Activated B cell treated with CpG ODN at 0.5 μM for 24 hours (primary cell): ENCODE measurements at regions not wholly inside any gene's neighbourhood (a gene's known extent, or its start where the extent isn't known, plus 50 kb on each side); places are given as distances from the start of the nearest gene placed in this dataset.

Experiments used
- ATAC-seq: fragments of 200-7000 bp; cut with Tn5 transposase; one replicate; pipeline ENCODE4 v1.10.0; 2021; ENCODE audit warnings: low read depth, mild to moderate bottlenecking, moderate library complexity
- CTCF ChIA-PET: fragments of 350-600 bp; sonication (Branson Sonifier 250); formaldehyde crosslinking; loops from one replicate; lab custom pipeline; 2021; ENCODE audit warnings: antibody characterized with exemption; lab: Charles Lee
- POLR2A ChIA-PET: fragments of 350-600 bp; sonication (Branson Sonifier 250); formaldehyde crosslinking; loops from one replicate; lab custom pipeline; 2021; ENCODE audit warnings: antibody characterized with exemption; lab: Charles Lee
- DNase-seq: peaks from one replicate; pipeline ENCODE4 v3.0.0; 2022
- H3K27ac Mint-ChIP-seq: one replicate; pipeline ENCODE4 v1.8.0; 2020; ENCODE audit warnings: mixed read lengths
- H3K27me3 Mint-ChIP-seq: one replicate; pipeline ENCODE4 v1.8.0; 2021; ENCODE audit warnings: mixed read lengths
- H3K36me3 Mint-ChIP-seq: one replicate; pipeline ENCODE4 v1.8.0; 2021; ENCODE audit warnings: low read depth, mixed read lengths
- H3K4me1 Mint-ChIP-seq: one replicate; pipeline ENCODE4 v1.8.0; 2021; ENCODE audit warnings: mixed read lengths
- H3K4me3 Mint-ChIP-seq: one replicate; pipeline ENCODE4 v1.8.0; 2020; ENCODE audit warnings: mild to moderate bottlenecking, mixed read lengths
- H3K9me3 Mint-ChIP-seq: one replicate; pipeline ENCODE4 v1.8.0; 2020; ENCODE audit warnings: mixed read lengths
- intact Hi-C: fragments of 100-400 bp; cut with micrococcal nuclease; formaldehyde crosslinking; loops from one replicate; pipeline ENCODE4 v1.15.1; 2024
- TF ChIP-seq, protein P1 (sequence below): fragments of 200-600 bp; IDR thresholded peaks from one replicate; pipeline ENCODE4 v1.8.0; 2022; ENCODE audit warnings: antibody characterized with exemption, mild to moderate bottlenecking

DNA sequence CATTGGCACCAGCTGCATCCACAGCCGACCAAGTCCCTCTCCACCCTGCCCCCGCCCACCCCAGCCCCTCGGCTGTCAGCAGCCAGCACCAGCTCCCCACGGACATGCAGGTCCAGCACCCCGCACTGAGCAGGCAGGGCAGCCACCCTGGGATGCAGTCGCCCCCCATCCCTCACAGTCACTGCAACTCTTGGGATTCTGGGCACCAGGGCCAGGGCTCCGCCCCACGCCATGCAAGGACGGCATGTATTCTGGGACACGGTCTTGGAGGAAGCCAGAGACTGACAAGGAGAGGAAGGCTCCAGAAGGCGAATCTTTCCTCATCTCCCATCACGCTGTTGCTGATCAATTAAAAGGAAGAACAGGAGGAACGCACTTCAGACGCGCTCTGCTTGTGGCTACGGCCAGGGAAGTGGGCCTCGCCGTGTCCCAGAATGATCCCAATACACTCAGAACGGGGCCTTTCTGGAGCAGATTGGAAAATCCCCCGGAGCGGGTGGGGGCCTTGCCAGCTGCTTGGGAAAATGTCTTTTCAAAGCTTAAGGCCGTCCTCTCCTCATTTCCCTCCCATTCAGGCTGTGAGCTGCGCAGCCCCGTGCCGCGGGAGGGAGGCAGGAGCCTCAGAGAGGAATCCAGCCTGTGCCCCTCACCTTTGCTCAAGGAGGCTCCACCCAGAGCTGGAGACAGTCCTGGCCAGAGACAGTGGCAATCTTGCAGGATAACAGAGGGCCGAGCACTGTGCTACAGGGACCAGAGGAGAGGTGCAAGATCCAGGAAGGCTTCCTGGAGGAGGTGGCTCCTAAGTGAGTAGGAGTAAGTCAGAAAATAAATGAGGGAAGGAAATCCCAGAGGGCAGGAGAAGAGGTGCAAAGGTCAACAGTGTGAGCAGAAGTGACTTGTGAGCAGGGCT, 54.1 kb upstream of the DIO3 start:
- Mint-ChIP-seq H3K4me3 (no peak overlapping the region), H3K36me3 (no peaks in the 10 kb centered on the region), H3K4me1 (no peaks in the 10 kb centered on the region), H3K27me3 (no peaks in the 10 kb centered on the region), H3K9me3 (no peaks in the 10 kb centered on the region), H3K27ac (no peak overlapping the region)
- CTCF ChIA-PET: no interaction called here
- TF ChIP-seq, protein P1, sequence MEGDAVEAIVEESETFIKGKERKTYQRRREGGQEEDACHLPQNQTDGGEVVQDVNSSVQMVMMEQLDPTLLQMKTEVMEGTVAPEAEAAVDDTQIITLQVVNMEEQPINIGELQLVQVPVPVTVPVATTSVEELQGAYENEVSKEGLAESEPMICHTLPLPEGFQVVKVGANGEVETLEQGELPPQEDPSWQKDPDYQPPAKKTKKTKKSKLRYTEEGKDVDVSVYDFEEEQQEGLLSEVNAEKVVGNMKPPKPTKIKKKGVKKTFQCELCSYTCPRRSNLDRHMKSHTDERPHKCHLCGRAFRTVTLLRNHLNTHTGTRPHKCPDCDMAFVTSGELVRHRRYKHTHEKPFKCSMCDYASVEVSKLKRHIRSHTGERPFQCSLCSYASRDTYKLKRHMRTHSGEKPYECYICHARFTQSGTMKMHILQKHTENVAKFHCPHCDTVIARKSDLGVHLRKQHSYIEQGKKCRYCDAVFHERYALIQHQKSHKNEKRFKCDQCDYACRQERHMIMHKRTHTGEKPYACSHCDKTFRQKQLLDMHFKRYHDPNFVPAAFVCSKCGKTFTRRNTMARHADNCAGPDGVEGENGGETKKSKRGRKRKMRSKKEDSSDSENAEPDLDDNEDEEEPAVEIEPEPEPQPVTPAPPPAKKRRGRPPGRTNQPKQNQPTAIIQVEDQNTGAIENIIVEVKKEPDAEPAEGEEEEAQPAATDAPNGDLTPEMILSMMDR: no peak
- DNase-seq: no peak
- no peak for ATAC-seq
- intact Hi-C loops: no loop called here
- POLR2A ChIA-PET: no interaction called here

DNA sequence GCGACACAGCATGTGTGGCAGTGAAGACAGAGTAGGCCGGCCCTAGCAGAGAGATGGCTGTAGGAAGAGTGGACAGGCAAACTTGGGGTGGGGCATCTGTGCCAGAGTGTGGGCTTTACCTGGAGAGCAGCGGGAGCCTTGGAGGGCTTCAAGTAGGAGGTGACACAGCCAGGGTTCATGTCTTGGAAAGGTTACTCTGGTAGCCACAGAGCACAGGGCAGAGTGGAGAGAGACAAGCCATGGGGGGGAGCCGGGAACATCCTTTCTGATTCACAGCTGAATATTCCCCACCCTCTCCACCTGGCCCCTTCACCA, 53.5 kb upstream of the DIO3 start:
- ATAC-seq: no peak

DNA sequence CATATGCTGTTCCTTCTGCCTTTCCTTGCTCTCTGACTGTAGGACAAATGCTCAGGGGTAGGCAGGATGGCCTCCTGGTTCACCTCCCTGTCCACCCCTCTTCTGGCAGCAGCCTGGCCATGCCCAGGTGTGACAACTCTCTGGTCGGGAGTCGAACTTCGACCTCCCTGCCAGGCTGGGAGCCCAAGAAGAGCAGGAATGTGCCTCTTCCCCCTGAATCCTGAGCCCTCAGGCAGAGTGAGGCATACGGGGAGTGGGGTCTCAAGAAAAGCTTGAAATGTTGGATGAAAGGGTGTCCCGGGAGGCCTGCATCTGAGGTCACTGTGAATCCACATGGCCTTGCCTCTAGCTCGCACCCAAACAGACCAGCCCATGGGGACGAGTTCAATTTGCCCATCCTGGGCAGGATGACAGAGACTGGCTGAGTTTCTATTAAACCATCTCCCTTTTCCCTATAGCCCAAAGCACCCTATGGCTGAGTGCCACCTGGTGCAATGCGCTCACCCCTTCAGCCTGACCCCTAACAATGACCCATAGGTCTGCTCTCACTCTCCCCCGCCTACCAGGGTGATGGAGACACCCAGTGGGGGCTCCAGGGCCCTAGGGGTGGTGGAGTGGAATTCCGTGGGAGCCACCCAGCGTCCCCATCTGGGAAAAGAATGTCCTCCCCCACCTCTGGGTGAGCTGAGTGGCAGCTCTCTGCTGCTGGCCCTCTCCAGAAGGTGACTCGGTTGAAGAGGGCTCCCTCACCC, 52.9 kb upstream of the DIO3 start:
- POLR2A ChIA-PET: no interaction called here
- TF ChIP-seq, protein P1: no peak
- no peaks in the 10 kb centered on the region for H3K9me3 Mint-ChIP-seq
- ATAC-seq: no peak
- no peaks in the 10 kb centered on the region for H3K36me3 Mint-ChIP-seq
- H3K27ac Mint-ChIP-seq: no peak overlapping the region
- no peak overlapping the region for H3K4me3 Mint-ChIP-seq
- CTCF ChIA-PET: no interaction called here
- DNase-seq: no peak
- no peaks in the 10 kb centered on the region for H3K27me3 Mint-ChIP-seq
- no peaks in the 10 kb centered on the region for H3K4me1 Mint-ChIP-seq
- intact Hi-C loops: no loop called here

More for the DNA sequence above, 53.5 kb upstream of the DIO3 start:
- Mint-ChIP-seq H3K4me1 (no peaks in the 10 kb centered on the region), H3K36me3 (no peaks in the 10 kb centered on the region), H3K27ac (no peak overlapping the region), H3K9me3 (no peaks in the 10 kb centered on the region), H3K27me3 (no peaks in the 10 kb centered on the region), H3K4me3 (no peak overlapping the region)
- TF ChIP-seq, protein P1: no peak
- intact Hi-C loops: no loop called here
- ChIA-PET CTCF (no interaction called here), POLR2A (no interaction called here)
- no peak for DNase-seq

DNA sequence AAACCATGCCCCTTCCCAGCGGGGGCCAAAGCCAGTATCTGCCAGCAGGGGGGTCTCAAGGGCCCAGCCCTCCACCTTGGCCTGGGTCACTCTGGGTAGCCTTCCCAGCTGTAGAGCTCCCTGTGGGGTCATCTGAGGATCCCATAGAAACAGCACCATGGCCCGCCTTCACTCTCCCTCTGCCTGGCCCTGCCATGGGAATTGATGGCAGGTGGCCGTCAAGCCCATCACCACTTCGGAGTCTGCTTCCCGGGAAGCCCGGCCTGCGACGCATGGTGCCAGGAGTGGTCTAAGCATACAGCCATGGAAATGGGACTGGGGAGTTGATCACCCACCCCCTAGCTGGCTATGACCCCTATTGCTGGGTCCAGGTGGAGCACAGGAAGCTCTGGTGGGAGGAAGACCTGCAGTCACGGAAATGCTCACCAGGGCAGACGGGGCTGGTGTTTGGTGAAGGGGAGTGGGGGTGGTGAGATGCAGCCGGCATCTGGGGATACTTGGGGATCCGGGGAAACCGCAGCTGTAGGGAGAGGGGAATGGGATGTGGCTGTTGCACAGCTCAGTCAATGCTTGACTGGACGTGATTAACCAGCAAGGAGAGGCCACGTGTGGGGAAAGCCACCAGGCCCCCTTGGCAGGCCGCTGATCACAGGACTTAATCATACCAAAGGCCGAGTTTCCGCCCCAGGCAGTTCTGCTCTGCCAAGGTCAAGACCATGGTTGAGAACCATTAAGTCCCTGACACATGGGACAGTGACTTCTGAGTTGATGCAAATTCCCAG, 52.2 kb upstream of the DIO3 start:
- ATAC-seq: no peak
- intact Hi-C loops: no loop called here
- Mint-ChIP-seq H3K36me3 (no peaks in the 10 kb centered on the region), H3K27ac (no peak overlapping the region), H3K27me3 (no peaks in the 10 kb centered on the region), H3K4me3 (no peak overlapping the region), H3K9me3 (no peaks in the 10 kb centered on the region), H3K4me1 (no peaks in the 10 kb centered on the region)
- TF ChIP-seq, protein P1: no peak
- CTCF ChIA-PET: no interaction called here
- POLR2A ChIA-PET: no interaction called here
- DNase-seq: no peak
